OCI-LY3 (cell line): ENCODE measurements at regions not wholly inside any gene's neighbourhood (a gene's known extent, or its start where the extent isn't known, plus 50 kb on each side); places are given as distances from the start of the nearest gene placed in this dataset.

ENCODE experiments used
- EZH2phosphoT487 ChIP-seq: fragments of 200-600 bp; shearing (Covaris generic); IDR thresholded peaks from 2 replicates; pipeline ENCODE4 v1.6.1; 2018; ENCODE audit warnings: antibody characterized with exemption, mixed run types, low read depth
- TF ChIP-seq, protein P1 (sequence below): fragments of 200-600, 300-600 bp; sonication (generic); IDR thresholded peaks from 2 replicates; pipeline ENCODE4 v1.5.1; 2014; ENCODE audit warnings: antibody characterized with exemption, low read length, low read depth

DNA sequence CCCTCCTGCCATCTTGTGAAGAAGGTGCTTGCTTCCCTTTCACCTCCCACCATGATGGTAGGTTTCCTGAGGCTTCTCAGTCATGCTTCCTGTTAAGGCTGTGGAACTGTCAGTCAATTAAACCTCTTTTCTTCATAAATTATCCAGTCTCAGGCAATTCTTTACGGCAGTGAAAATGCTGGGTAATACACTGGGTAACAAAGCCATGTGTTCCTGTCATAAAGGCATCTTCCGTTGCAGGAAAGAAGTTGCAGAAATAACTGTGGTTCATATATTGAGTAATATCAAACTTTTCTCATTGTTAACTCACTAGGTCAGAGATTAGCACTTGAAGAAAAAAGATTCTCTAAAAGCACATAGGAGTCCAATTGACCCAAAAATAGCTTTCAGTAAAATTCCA is 163.9 kb upstream of the HNMT start:
- TF ChIP-seq, protein P1, sequence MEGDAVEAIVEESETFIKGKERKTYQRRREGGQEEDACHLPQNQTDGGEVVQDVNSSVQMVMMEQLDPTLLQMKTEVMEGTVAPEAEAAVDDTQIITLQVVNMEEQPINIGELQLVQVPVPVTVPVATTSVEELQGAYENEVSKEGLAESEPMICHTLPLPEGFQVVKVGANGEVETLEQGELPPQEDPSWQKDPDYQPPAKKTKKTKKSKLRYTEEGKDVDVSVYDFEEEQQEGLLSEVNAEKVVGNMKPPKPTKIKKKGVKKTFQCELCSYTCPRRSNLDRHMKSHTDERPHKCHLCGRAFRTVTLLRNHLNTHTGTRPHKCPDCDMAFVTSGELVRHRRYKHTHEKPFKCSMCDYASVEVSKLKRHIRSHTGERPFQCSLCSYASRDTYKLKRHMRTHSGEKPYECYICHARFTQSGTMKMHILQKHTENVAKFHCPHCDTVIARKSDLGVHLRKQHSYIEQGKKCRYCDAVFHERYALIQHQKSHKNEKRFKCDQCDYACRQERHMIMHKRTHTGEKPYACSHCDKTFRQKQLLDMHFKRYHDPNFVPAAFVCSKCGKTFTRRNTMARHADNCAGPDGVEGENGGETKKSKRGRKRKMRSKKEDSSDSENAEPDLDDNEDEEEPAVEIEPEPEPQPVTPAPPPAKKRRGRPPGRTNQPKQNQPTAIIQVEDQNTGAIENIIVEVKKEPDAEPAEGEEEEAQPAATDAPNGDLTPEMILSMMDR, result no peak
- no peak for TF ChIP-seq EZH2phosphoT487
